ENCODE measurements at regions not wholly inside any gene's neighbourhood (a gene's known extent, or its start where the extent isn't known, plus 50 kb on each side); places are given as distances from the start of the nearest gene placed in this dataset.

DNA sequence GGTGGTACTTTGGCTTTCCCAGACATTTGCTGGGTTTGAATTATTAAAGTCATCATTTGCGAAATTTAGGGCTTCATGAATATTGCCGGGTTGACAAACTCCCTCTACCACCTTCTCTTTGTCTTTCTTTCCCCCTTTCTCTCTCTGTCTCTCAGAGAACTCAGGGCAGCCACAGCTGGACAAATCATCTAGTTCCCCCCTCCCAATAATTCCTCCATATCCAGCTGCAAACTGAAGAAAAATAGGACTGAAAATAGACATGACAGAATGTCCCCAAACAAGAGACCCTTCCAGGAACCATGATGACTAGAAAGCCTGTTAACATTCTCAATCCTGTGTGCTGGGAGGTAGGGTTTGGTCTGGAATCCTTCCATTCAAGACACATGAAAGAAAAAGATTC, 67.1 kb upstream of the TBX5 start:
- no peak for ATAC-seq (replicated peaks in 1 of 4)
- no peak overlapping the region for H3K27ac Mint-ChIP-seq
- POLR2A ChIA-PET: no interaction called here
- 94% methylated on average over 2 of the region's 2 CpGs for WGBS (ENCODE audit: insufficient coverage)
- CTCF ChIA-PET: no interaction called here
- no peaks in the 10 kb centered on the region for H3K4me1 Mint-ChIP-seq
- Histone ChIP-seq H3K4me3 (ENCODE audit: control insufficient read depth in 1 of 2, extremely low read depth in 1 of 2, low read length in 1 of 2) (no peak overlapping the region), H3K27me3 (replicated peaks in 1 of 2; ENCODE audit: control insufficient read depth in 2 of 2, extremely low read depth in 1 of 2, insufficient read depth in 2 of 2, low read length in 1 of 2) (peaks cover 2 to 12% of the 10 kb centered on the region in 2 experiments), H3K36me3 (ENCODE audit: control insufficient read depth in 2 of 2, extremely low read depth in 1 of 2, insufficient read depth in 1 of 2, low read length in 1 of 2) (no peaks in the 10 kb centered on the region), H3K9me3 (no peaks in the 10 kb centered on the region), H3K4me1 (ENCODE audit: control insufficient read depth in 1 of 2, extremely low read depth in 1 of 2, insufficient read depth in 2 of 2, low read length in 2 of 2) (no peaks in the 10 kb centered on the region), H3K27ac (ENCODE audit: low read length) (no peak overlapping the region)
- no peak for DNase-seq
- H3K4me3 Mint-ChIP-seq: no peak overlapping the region
- no peaks in the 10 kb centered on the region for H3K9me3 Mint-ChIP-seq
- H3K27me3 Mint-ChIP-seq: peaks cover 9 to 18% of the 10 kb centered on the region in 2 donors
- no peaks in the 10 kb centered on the region for H3K36me3 Mint-ChIP-seq

DNA sequence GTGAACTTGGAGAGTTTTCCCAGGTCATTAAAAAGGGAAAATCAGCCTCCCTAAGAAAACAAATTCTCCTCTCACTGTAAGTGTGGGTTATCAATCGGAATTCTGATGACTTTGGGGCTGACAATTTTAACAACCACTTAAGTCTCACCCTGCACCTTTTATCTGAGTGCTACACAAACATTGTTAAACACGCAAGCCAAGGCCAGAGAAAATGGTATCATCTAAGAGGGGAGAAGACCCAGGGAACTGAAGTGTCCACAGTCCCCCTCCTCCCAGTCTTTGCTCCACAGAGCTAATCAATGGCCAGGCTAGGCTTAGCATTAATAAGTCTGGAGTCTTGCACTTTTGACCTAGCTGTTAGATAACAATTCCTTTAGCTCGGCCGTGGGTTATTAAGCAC, 51.7 kb upstream of the TBX5 start:
- no peak overlapping the region for H3K4me3 ChIP-seq (ENCODE audit: control insufficient read depth in 1 of 2, extremely low read depth in 1 of 2, low read length in 1 of 2)
- Mint-ChIP-seq H3K4me3 (no peak overlapping the region), H3K36me3 (no peaks in the 10 kb centered on the region), H3K27ac (no peak overlapping the region), H3K27me3 (peaks cover 12 to 19% of the 10 kb centered on the region in 2 donors), H3K4me1 (no peaks in the 10 kb centered on the region), H3K9me3 (no peaks in the 10 kb centered on the region)
- H3K36me3 ChIP-seq (ENCODE audit: control insufficient read depth in 2 of 2, extremely low read depth in 1 of 2, insufficient read depth in 1 of 2, low read length in 1 of 2): no peaks in the 10 kb centered on the region
- WGBS (ENCODE audit: insufficient coverage): no CpG with 5 or more reads among the region's 4 CpGs
- DNase-seq: no peak
- H3K4me1 ChIP-seq (ENCODE audit: control insufficient read depth in 1 of 2, extremely low read depth in 1 of 2, insufficient read depth in 2 of 2, low read length in 2 of 2): no peaks in the 10 kb centered on the region
- no peak overlapping the region for H3K27ac ChIP-seq (ENCODE audit: low read length)
- CTCF ChIA-PET: no interaction called here
- POLR2A ChIA-PET: no interaction called here
- H3K9me3 ChIP-seq: no peaks in the 10 kb centered on the region
- ATAC-seq (replicated peaks in 1 of 4): no peak
- H3K27me3 ChIP-seq (replicated peaks in 1 of 2; ENCODE audit: control insufficient read depth in 2 of 2, extremely low read depth in 1 of 2, insufficient read depth in 2 of 2, low read length in 1 of 2): peaks cover 3 to 6% of the 10 kb centered on the region in 2 experiments
